GM19324 (cell line): ENCODE measurements at regions not wholly inside any gene's neighbourhood (a gene's known extent, or its start where the extent isn't known, plus 50 kb on each side); places are given as distances from the start of the nearest gene placed in this dataset.
A peak's percentile ranks its signal among the peaks of the same experiment; 100 is the strongest.
"Not testable (repeated sequence)": the region's sequence is repeated elsewhere in the genome, so short reads cannot be mapped to it uniquely, and the experiment has no call there.

Experiments used
- ATAC-seq: cut with Tn5 transposase; IDR thresholded peaks from one replicate; pipeline ENCODE4 v1.9.1; 2021; ENCODE audit warnings: mild to moderate bottlenecking, moderate library complexity; ENCODE audit not compliant: unreplicated experiment, low FRiP score

DNA sequence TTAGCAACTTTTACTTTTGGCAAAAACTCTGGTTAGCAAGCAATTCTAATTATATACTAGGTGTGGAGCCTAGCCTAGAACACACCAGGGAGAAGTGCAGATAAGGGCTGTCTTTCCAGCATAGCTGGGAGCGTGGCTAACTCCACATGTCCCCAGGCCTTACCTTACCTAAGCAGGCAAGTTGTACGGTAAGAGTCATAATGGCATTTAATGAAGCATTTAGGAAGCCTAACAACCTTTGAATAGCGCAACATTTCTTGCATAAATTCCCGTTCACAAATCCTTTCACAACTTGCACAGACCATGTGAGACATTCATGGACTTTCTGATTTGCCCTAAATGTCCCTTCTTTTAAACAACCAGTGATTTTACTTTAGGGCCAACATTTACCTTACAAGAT is 917.4 kb upstream of the ACO1 start:
- ATAC-seq = no peak

DNA sequence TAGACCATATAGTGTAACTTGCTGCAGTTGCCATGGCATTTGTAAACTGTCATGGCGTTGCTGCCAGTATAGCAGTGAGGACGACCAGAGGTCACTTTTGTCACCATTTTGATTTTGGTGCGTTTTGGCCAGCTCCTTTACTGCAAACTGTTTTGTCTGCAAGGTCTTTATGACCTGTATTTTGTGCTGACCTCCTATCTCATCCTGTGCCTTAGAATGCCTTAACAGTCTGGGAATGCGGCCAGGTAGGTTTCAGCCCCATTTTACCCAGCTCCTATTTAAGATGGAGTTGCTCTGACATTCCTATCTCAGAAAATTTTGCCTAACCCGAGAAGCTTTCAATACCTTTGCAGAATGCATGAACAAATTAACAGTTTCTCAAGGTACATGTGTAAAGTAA is 914.4 kb upstream of the ACO1 start:
- no peak for ATAC-seq

DNA sequence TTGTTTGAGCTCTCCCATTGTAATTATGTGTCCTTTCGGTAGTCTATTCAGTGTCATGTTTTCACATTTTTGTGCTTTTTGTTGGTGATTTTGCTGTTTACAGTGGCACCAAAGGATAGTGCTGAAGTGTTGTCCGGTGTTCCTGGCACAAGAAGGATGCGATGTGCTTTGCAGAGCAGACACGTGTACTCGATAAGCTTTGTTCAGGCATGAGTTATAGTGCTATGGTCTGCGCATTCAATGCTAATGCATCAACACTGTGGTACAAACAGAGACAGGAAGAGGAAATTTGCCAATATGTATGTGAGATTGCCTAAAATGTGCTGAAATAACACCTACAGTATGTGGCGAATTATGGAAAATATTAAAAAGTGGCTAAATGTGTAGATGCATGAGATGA is 913.4 kb upstream of the ACO1 start:
- no peak for ATAC-seq

DNA sequence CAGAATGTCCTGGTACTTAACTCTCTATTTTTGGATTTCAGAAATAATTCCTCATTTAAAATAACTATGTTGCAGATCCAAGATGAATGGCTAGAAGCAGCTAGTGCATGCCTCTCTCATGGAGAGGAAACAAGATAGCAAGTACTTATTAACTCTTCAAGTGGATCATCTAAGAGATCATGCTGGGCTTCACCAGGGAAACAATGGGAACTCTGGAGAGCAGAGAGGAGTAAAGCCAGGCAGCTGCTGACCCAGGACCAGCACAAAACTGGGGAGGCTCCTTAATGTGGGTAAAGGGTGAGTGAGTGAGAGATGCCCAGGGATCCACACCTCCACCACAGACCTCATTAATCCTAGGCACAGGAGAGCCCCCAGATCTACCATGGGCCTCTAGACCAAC is 897.8 kb upstream of the ACO1 start:
- no peak for ATAC-seq

DNA sequence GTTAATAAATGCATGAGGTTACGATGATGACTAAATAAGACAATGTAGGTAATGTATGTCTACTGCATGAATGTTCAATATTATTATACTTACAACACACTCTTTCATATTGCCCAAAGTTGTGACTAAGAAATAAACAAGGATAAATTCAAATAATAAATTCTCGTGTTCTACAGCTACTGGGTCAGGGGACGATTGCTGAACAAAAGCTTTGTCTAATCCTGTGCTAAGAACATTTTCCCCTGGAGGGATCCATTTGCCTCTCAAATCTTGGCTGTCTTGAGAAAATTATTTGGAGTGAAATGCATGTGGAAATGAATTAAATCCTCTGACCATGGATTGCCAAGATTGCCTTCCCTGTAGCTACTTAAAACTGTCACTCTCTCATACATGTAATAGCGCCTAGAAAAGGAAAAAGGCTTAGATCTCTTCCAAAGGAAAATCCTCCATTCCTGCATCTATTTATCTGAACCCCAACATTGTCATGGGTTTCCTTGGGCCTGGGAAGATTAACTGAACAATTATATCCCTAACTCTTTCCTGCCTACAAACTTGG is 893.8 kb upstream of the ACO1 start:
- ATAC-seq = no peak

DNA sequence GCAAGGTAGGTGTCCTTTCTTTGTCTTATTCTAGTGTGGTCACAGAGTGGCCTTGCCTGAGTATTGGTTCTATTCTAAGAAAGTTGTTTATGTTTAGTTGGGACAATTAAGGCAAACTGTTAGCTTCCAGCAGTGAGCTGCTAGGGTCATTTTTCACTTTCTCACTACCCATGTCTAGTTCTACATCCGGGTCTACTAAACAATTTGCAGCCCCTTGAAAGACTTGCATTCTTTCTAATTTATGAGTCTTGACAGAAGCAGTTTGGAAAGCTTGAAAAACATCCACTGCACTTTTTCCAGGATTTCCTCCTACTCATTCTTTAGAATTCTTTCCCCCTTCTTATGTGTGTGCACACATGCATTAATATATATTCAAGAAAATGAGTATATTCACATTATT is 892.2 kb upstream of the ACO1 start:
- ATAC-seq = no peak

DNA sequence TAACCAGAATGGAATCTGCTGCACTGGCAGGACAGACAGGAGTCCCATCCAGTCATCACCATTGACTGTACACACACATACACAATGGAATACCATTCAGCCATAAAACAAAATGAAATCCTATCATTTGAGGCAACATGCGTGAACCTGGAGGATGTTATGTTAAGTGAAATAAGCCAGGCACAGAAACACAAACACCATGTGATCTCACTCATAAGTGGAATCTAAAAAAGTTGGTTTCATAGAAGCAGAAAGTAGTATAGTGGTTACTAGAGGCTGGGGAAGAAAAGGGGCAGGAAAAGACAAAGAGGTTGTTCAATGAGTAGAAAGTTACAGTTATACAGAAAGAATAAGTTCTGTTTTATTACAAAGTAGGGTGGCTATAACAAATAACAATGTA is 884.0 kb upstream of the ACO1 start:
- no peak for ATAC-seq

DNA sequence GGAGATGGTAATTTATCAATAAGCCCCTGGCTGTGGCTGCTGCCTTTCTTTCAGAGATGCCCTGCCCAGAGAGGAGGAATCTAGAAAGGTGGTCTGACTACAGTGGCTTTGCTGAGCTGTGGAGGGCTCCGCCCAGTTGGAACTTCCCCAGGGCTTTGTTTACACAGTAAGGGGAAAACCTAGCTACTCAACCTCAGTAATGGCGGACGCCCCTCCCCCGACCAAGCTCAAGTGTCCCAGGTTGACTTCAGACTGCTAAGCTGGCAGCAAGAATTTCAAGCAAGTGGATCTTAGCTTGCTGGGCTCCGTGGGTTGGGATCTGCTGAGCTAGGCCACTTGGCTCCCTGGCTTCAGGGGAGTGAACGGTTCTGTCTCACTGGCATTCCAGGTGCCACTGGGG is 865.4 kb upstream of the ACO1 start:
- ATAC-seq = no peak

DNA sequence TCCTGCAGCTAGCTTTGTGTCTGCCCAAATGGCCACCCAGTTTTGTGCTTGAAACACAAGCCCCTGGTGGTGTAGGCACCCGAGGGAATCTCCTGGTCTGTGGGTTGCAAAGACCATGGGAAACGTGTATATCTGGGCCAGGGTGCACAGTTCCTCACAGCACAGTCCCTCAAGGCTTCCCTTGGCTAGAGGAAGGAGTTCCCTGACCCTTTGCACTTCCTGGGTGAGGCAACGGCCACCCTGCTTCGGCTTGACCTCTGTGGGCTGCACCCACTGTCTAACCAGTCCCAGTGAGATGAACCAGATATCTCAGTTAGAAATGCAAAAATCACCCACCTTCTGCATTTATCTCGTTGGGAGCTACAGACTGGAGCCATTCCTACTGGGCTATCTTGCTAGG is 865.0 kb upstream of the ACO1 start:
- ATAC-seq = no peak

DNA sequence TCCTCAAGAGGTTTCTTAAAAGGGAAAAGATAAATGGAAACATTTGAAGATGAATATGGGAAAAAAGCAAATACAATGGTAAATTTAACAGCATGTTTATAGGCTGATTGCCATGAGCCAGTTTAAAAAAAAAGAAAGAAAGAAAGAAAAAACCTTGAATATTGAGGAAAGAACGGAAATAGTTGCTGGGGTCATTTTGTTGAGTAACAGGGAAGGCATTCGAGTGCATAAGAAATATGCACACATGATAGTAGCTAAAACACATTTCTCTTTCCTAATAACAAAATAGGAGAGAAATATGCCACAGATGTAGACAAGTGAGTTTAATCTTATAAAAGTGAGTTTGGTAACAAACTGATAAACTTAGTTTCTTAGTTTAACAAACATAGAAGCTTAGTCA is 864.6 kb upstream of the ACO1 start:
- no peak for ATAC-seq

DNA sequence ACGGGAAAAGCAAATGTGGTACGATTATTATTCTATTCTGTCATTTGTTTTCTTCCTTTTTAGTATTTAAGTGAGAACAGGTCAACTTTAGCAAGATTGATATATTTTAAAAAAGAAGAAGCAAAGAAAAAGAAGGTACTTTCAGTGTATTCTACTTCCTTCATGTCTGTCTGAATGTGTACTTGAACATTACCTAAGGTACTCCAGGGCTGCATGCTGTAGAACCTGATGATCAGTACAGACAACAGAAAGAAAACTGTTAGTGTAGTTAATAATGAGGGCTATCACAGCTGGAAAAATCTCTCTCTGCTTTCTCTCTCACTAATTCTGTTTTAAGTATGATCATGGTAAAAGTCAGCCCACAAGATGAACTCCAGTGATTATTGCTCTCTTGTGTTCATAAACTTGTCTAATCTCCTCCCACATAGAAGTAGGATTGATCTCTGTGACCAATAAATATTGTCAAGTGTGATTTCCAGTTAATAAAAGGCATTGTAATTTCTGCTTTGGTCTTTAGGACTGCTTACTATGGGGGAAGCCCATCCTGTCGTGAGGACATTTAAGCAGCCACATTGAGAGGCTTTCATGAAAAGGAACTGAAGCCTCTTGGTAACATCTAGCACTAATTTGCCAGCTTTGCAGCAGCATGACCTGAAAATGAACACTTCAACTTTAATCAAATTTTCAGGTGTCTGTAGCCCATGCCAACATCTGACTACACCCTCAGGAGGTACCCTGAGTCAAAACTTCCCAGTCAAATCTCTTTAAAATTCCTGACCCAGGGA is 864.0 kb upstream of the ACO1 start:
- ATAC-seq = peak; percentile 77

DNA sequence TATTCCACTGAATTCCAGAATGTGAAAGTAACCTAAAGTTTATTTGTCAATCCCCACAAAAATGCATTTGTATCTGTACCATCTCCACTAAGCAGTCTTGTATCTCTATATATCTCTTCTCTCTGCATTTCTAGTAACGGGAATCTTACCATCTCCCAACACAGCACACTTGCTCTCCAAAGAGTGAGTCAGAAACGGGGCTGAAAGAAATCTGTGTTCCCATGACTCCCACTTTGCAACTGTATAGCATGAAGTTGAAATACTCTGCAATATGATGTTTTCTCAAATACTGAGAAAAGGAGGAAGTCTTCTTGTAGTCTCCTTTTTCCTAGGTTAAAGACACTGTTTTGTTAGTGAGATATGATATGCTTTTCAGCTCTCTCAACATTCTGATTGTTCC is 848.8 kb upstream of the ACO1 start:
- ATAC-seq = no peak

DNA sequence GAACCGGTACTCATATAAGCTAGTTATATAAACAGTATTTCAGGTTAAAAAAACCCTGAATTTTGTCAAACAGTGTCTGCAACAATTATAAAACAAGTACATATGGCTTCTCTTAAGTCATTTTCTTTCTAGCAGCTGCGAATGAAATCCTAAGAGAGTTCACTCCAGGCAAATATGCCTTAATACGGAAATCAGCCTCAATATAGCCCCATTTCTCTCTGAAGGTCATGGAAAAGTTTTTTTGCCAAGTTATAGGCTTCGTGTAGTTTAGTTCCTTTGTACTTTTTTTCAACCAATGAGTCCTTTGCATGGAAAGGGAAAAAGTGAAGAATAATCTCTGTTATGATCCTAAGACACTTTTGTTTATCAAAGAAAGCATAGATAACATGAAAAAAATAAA is 848.0 kb upstream of the ACO1 start:
- no peak for ATAC-seq

DNA sequence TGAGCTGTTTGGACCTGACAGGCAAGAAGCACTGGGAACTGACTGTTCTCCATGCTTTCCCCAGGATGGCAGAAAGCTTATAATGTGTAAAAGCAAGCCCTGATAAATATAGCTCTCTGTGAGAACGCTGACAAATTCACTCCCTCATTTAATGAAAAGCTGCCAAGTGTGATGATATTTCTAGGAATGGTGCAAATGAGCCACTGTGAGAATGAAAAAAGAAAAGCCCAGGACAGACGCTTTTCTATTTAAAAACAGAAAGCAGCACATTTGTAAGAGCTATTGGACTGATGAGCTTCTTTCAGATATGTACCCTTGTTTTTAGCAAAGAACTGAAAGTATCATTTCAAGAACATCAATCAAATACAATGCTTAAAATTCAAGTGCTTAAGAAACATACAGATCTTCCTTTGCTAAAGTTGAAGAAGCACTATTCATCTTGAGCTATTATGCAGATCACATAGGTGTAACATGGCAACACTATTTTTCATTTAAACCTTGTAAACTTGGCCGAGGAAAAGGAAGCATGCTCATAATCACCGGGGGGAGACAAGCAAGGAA is 842.6 kb upstream of the ACO1 start:
- ATAC-seq = no peak

DNA sequence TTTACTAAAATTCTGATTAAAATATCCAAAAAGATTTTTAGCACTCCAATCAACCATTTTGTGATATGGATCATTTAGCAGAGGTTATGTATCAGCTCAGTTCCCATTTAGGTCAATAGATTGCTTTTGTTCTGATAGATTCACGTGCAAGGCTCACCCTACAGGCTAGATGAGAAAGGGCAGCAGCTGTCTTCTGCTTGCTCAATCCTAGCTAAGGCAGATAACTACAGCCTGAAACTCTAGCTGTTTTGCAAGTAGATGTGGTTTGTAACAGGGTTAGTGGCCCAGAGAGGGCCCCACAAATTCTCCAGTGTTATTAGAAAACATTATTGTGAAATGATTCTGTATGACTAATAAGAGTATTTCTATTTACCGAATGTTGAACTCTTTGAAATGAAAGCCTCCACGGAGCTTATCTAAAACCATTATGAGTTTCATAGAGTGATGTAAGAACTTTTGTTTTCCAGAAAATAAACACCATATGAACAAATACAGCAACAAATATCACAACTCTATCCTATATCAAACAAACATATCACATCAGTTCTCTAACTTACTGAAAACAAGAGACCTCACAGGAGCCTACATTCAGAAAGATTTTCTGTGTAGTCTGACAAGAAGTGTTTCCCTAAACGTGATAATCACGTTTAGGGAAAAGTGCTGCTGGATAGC is 841.9 kb upstream of the ACO1 start:
- ATAC-seq = peak; percentile 99

DNA sequence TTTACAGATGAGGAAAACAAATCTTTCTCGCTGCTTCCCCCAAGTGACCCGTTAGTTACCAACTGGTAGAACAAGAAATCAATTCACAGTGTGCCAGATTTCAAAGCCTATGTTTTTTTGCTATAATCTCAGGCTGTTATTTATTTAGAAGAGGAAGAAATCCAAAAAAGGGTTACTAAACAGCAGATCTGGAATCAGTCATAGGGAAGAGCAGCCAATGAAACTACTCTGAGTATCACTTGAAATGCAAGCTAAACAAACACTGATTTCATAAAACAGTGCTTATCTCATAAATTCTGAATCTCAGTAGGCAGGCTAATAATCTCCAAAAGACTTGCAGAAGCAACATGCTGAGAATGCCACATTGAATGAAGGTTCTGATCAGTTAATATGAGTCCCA is 829.5 kb upstream of the ACO1 start:
- ATAC-seq = no peak

DNA sequence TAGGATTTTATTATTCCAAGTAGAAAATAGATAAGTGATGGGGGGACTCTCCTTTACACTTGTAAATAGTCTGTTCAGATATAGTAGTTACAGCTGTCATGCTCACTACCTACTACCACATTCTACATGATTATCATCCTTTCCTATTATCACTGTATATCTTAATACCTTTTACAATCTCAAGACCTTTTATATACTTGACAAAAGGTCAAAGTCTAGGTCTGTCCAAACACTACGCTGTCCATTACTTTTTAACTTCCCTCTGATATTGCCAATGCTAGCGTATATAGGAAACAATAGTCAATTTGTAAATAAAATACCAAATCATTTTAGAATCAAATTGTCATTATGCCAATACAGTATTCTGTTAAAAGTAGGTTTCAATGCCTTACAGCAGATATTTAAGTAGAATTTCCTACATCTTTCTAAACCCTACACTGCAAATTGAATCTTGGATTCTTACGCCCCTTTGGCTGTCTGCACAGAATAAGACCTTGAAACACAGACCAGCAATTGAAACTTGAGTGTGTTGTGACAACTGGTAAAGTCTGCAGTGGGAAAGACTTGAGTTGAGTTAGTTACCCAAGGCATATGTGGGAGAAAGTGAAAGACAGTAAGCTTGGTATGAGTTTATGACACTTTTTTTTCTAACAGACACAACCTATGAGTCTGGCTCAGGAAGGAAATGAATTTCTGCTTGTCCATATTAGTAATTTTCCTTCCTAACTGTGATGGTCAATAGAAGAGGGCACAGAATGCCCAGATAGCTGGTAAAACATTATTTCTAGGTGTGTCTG is 827.6 kb upstream of the ACO1 start:
- ATAC-seq = peak; percentile 44

DNA sequence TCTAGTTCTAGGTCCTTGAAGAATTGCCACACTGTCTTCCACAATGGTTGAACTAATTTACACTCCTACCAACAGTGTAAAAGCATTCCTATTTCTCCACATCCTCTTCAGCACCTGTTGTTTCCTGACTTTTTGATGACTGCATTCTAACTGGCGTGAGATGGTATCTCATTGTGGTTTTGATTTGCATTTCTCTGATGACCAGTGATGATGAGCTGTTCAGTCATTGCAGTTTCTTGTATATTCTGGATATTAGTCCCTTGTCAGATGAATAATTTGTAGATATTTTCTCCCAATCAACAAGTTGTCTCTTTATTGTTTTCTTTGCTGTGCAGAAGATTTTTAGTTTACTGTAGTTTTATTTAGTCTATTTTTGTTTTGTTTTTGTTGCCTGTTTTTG is 812.3 kb upstream of the ACO1 start:
- not testable (repeated sequence) for ATAC-seq

DNA sequence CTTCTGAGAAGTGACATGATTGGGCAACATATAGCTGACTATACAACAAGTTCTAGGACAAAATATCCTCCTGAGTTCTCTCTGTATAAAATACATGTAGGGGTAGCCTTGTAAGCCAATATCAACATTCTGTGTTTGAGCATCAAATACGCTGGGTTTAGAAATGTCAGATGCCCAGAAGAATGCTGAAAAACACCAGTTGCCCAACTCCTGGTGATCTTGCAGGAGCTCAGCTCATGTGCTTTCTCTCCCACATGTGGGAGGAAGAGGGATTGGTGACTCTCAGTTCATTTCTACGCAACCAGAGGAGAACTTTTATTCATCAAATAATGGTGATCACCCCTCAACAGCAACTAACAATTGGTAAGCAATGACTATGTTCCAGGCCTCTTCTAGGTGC is 810.9 kb upstream of the ACO1 start:
- no peak for ATAC-seq

DNA sequence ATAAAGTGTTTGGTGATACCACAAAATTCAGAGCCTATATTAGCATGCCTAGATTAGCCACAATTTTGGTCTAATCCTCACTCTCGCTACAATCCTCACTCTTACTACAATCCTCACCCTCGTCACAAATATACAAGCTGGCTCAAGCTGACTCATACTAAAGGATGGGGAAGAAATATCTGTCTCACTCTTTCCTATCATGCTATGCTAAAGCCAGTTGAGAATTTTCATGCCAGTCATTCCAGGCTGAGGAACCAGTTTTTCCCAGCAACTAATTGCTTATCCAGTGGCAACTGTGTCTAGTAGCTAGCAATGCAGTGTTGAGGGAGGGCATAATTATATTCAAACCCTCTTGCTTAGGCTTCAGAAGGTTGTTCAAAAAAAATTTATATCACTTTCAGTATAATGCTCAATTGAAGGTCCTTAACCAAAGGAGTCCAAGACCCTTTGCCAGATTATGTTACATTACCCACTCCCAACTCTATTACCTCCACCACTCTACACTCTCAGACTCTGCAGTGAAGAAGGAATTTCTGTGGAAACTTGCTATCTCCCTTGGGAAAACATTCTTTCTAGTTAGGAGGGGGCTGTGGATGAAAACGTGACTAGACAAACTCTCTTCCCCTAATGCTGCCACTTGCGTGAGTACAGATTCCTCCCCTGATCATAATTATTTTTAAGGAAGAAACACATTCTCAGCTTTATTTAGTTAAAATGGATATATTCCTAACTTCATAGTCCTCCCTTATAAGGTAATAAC is 810.3 kb upstream of the ACO1 start:
- no peak for ATAC-seq
